ENCODE measurements at regions not wholly inside any gene's neighbourhood (a gene's known extent, or its start where the extent isn't known, plus 50 kb on each side); places are given as distances from the start of the nearest gene placed in this dataset.

GRCh38 chr4:111676533-111676932 is 468.7 kb upstream of the FAM241A start:
- no peaks in the 10 kb centered on the region for H3K36me3 ChIP-seq (replicated peaks; ENCODE audit: control insufficient read depth, insufficient read depth, low read length)
- H3K4me3 ChIP-seq (ENCODE audit: insufficient read depth, low read depth, low read length) = no peak overlapping the region
- DNase-seq = no peak
- H3K27me3 ChIP-seq (ENCODE audit: control insufficient read depth, insufficient read depth, low read length) = no peaks in the 10 kb centered on the region

- no peaks in the 10 kb centered on the region for H3K36me3 ChIP-seq (replicated peaks; ENCODE audit: control insufficient read depth, insufficient read depth, low read length)
- DNase-seq = no peak
- H3K4me3 ChIP-seq (ENCODE audit: insufficient read depth, low read depth, low read length) = no peak overlapping the region
- no peaks in the 10 kb centered on the region for H3K27me3 ChIP-seq (ENCODE audit: control insufficient read depth, insufficient read depth, low read length)
These were observed 466.8 kb upstream of the FAM241A start for GRCh38 chr4:111678479-111678878.

- no peak for DNase-seq
- H3K27me3 ChIP-seq (ENCODE audit: control insufficient read depth, insufficient read depth, low read length) = no peaks in the 10 kb centered on the region
- no peak overlapping the region for H3K4me3 ChIP-seq (ENCODE audit: insufficient read depth, low read depth, low read length)
- H3K36me3 ChIP-seq (replicated peaks; ENCODE audit: control insufficient read depth, insufficient read depth, low read length) = no peaks in the 10 kb centered on the region
These were observed 466.3 kb upstream of the FAM241A start for GRCh38 chr4:111678908-111679307.

- Histone ChIP-seq H3K4me3 (ENCODE audit: insufficient read depth, low read depth, low read length) (no peak overlapping the region), H3K27me3 (ENCODE audit: control insufficient read depth, insufficient read depth, low read length) (no peaks in the 10 kb centered on the region), H3K36me3 (replicated peaks; ENCODE audit: control insufficient read depth, insufficient read depth, low read length) (no peaks in the 10 kb centered on the region)
- DNase-seq = no peak
These were observed 464.0 kb upstream of the FAM241A start for GRCh38 chr4:111681270-111681669.

- no peaks in the 10 kb centered on the region for H3K27me3 ChIP-seq (ENCODE audit: control insufficient read depth, insufficient read depth, low read length)
- no peaks in the 10 kb centered on the region for H3K36me3 ChIP-seq (replicated peaks; ENCODE audit: control insufficient read depth, insufficient read depth, low read length)
- no peak overlapping the region for H3K4me3 ChIP-seq (ENCODE audit: insufficient read depth, low read depth, low read length)
- no peak for DNase-seq
These were observed 463.5 kb upstream of the FAM241A start for GRCh38 chr4:111681751-111682150.

GRCh38 chr4:111685205-111685604 is 460.0 kb upstream of the FAM241A start:
- DNase-seq = no peak
- Histone ChIP-seq H3K4me3 (ENCODE audit: insufficient read depth, low read depth, low read length) (no peak overlapping the region), H3K27me3 (ENCODE audit: control insufficient read depth, insufficient read depth, low read length) (no peaks in the 10 kb centered on the region), H3K36me3 (replicated peaks; ENCODE audit: control insufficient read depth, insufficient read depth, low read length) (no peaks in the 10 kb centered on the region)

- no peaks in the 10 kb centered on the region for H3K36me3 ChIP-seq (replicated peaks; ENCODE audit: control insufficient read depth, insufficient read depth, low read length)
- no peaks in the 10 kb centered on the region for H3K27me3 ChIP-seq (ENCODE audit: control insufficient read depth, insufficient read depth, low read length)
- DNase-seq = no peak
- no peak overlapping the region for H3K4me3 ChIP-seq (ENCODE audit: insufficient read depth, low read depth, low read length)
These were observed 456.0 kb upstream of the FAM241A start for GRCh38 chr4:111689214-111689613.

GRCh38 chr4:111689731-111690130 is 455.5 kb upstream of the FAM241A start:
- no peaks in the 10 kb centered on the region for H3K36me3 ChIP-seq (replicated peaks; ENCODE audit: control insufficient read depth, insufficient read depth, low read length)
- no peak for DNase-seq
- H3K4me3 ChIP-seq (ENCODE audit: insufficient read depth, low read depth, low read length) = no peak overlapping the region
- no peaks in the 10 kb centered on the region for H3K27me3 ChIP-seq (ENCODE audit: control insufficient read depth, insufficient read depth, low read length)

- no peak for DNase-seq
These were observed 451.5 kb upstream of the FAM241A start for GRCh38 chr4:111693758-111694157.

GRCh38 chr4:111695677-111696076 is 449.6 kb upstream of the FAM241A start:
- H3K36me3 ChIP-seq (replicated peaks; ENCODE audit: control insufficient read depth, insufficient read depth, low read length) = no peaks in the 10 kb centered on the region
- H3K4me3 ChIP-seq (ENCODE audit: insufficient read depth, low read depth, low read length) = no peak overlapping the region
- DNase-seq = no peak
- no peaks in the 10 kb centered on the region for H3K27me3 ChIP-seq (ENCODE audit: control insufficient read depth, insufficient read depth, low read length)

More at GRCh38 chr4:111693758-111694157, 451.5 kb upstream of the FAM241A start:
- Histone ChIP-seq H3K27me3 (ENCODE audit: control insufficient read depth, insufficient read depth, low read length) (no peaks in the 10 kb centered on the region), H3K36me3 (replicated peaks; ENCODE audit: control insufficient read depth, insufficient read depth, low read length) (no peaks in the 10 kb centered on the region), H3K4me3 (ENCODE audit: insufficient read depth, low read depth, low read length) (no peak overlapping the region)

GRCh38 chr4:111696505-111696904 is 448.7 kb upstream of the FAM241A start:
- no peaks in the 10 kb centered on the region for H3K27me3 ChIP-seq (ENCODE audit: control insufficient read depth, insufficient read depth, low read length)
- H3K36me3 ChIP-seq (replicated peaks; ENCODE audit: control insufficient read depth, insufficient read depth, low read length) = no peaks in the 10 kb centered on the region
- DNase-seq = no peak
- H3K4me3 ChIP-seq (ENCODE audit: insufficient read depth, low read depth, low read length) = no peak overlapping the region

- no peaks in the 10 kb centered on the region for H3K36me3 ChIP-seq (replicated peaks; ENCODE audit: control insufficient read depth, insufficient read depth, low read length)
- H3K27me3 ChIP-seq (ENCODE audit: control insufficient read depth, insufficient read depth, low read length) = no peaks in the 10 kb centered on the region
- H3K4me3 ChIP-seq (ENCODE audit: insufficient read depth, low read depth, low read length) = no peak overlapping the region
- DNase-seq = no peak
These were observed 447.9 kb upstream of the FAM241A start for GRCh38 chr4:111697176-111697942.

GRCh38 chr4:111698361-111698760 is 446.9 kb upstream of the FAM241A start:
- Histone ChIP-seq H3K4me3 (ENCODE audit: insufficient read depth, low read depth, low read length) (no peak overlapping the region), H3K36me3 (replicated peaks; ENCODE audit: control insufficient read depth, insufficient read depth, low read length) (no peaks in the 10 kb centered on the region), H3K27me3 (ENCODE audit: control insufficient read depth, insufficient read depth, low read length) (no peaks in the 10 kb centered on the region)
- DNase-seq = no peak

GRCh38 chr4:111699165-111699564 is 446.1 kb upstream of the FAM241A start:
- no peaks in the 10 kb centered on the region for H3K36me3 ChIP-seq (replicated peaks; ENCODE audit: control insufficient read depth, insufficient read depth, low read length)
- no peaks in the 10 kb centered on the region for H3K27me3 ChIP-seq (ENCODE audit: control insufficient read depth, insufficient read depth, low read length)
- no peak for DNase-seq
- no peak overlapping the region for H3K4me3 ChIP-seq (ENCODE audit: insufficient read depth, low read depth, low read length)

- Histone ChIP-seq H3K36me3 (replicated peaks; ENCODE audit: control insufficient read depth, insufficient read depth, low read length) (no peaks in the 10 kb centered on the region), H3K27me3 (ENCODE audit: control insufficient read depth, insufficient read depth, low read length) (no peaks in the 10 kb centered on the region), H3K4me3 (ENCODE audit: insufficient read depth, low read depth, low read length) (no peak overlapping the region)
- DNase-seq = no peak
These were observed 444.2 kb upstream of the FAM241A start for GRCh38 chr4:111701102-111701501.

- Histone ChIP-seq H3K27me3 (ENCODE audit: control insufficient read depth, insufficient read depth, low read length) (no peaks in the 10 kb centered on the region), H3K36me3 (replicated peaks; ENCODE audit: control insufficient read depth, insufficient read depth, low read length) (no peaks in the 10 kb centered on the region), H3K4me3 (ENCODE audit: insufficient read depth, low read depth, low read length) (no peak overlapping the region)
- no peak for DNase-seq
These were observed 437.8 kb upstream of the FAM241A start for GRCh38 chr4:111707491-111707890.
